A673 (cell line): ENCODE measurements at regions not wholly inside any gene's neighbourhood (a gene's known extent, or its start where the extent isn't known, plus 50 kb on each side); places are given as distances from the start of the nearest gene placed in this dataset.

Experiments
- EZH2 ChIP-seq: fragments of 200-600 bp; sonication (generic); IDR thresholded peaks from 2 replicates; pipeline ENCODE4 v1.6.1; 2017; ENCODE audit warnings: borderline replicate concordance, low read depth, mild to moderate bottlenecking, mixed read lengths, antibody characterized with exemption, low read length; ENCODE audit not compliant: poor library complexity, severe bottlenecking
- TF ChIP-seq, protein P1 (sequence below): fragments of 300-800, 200-600 bp; sonication (generic); conservative IDR thresholded peaks from 2 replicates; pipeline ENCODE4 v1.5.1; 2017; ENCODE audit warnings: low read depth, mild to moderate bottlenecking, antibody characterized with exemption, low read length, moderate library complexity, mixed read lengths

DNA sequence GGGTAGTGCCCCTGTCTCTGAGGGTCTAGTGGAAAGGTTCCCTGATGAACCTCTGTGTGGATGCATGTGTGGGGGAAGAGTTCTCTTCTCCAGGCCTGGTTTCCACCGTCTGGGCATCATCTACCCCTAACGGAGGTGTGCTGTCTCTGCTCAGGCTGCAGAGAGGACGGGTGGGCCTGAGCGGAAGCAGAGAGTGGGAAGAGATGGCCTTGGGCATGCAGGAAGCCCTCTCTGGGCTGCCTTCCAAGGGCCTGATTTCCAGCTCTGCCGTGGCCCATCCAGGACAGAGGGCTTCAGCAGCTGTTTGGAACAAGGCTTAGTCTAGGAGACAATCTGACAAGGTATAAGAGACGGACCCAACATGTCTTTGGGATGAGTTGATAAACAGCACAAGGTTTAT lies 220.1 kb upstream of the DTNBP1 start:
- TF ChIP-seq, protein P1, sequence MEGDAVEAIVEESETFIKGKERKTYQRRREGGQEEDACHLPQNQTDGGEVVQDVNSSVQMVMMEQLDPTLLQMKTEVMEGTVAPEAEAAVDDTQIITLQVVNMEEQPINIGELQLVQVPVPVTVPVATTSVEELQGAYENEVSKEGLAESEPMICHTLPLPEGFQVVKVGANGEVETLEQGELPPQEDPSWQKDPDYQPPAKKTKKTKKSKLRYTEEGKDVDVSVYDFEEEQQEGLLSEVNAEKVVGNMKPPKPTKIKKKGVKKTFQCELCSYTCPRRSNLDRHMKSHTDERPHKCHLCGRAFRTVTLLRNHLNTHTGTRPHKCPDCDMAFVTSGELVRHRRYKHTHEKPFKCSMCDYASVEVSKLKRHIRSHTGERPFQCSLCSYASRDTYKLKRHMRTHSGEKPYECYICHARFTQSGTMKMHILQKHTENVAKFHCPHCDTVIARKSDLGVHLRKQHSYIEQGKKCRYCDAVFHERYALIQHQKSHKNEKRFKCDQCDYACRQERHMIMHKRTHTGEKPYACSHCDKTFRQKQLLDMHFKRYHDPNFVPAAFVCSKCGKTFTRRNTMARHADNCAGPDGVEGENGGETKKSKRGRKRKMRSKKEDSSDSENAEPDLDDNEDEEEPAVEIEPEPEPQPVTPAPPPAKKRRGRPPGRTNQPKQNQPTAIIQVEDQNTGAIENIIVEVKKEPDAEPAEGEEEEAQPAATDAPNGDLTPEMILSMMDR = no peak
- TF ChIP-seq EZH2 = no peak
